Stimulated activated CD4-positive, alpha-beta T cell treated with anti-CD3 and anti-CD28 coated beads, Interleukin-12 subunit alpha, Interleukin-12 subunit beta, amount 100 ng/mL, for 4 hours (primary cell): ENCODE measurements at regions not wholly inside any gene's neighbourhood (a gene's known extent, or its start where the extent isn't known, plus 50 kb on each side); places are given as distances from the start of the nearest gene placed in this dataset.

ENCODE experiments used
- DNase-seq: peaks from one replicate; pipeline ENCODE4 v3.0.0-alpha.2; 2020

GRCh38 chr13:107734891-107735625, 480.3 kb downstream of the LIG4 start:
- no peak for DNase-seq

- no peak for DNase-seq
Measured at GRCh38 chr13:107733276-107733675, 482.1 kb downstream of the LIG4 start.

DNA sequence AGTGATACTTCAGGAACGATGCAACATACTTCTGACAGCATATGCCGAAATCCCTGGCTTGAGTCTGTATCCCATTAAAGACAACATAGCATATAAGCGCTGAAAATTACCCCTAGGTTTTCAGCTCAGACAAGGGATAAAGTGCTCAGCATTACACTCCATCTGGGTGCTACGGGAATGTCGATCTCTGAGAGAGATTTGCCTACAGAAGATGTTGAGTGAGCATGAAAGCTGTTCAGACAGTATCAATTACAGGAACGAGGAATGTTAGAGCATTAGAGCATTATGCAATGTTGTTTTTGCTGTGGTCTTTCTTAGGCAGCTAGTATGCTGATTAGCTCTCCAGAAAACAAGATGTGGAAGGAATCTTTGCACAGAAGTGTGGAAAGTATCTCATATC, 484.5 kb downstream of the LIG4 start:
- no peak for DNase-seq

GRCh38 chr13:107721125-107721869, 494.0 kb downstream of the LIG4 start:
- DNase-seq: no peak

- DNase-seq: no peak
Measured at GRCh38 chr13:107716741-107717140, 498.6 kb downstream of the LIG4 start.

DNA sequence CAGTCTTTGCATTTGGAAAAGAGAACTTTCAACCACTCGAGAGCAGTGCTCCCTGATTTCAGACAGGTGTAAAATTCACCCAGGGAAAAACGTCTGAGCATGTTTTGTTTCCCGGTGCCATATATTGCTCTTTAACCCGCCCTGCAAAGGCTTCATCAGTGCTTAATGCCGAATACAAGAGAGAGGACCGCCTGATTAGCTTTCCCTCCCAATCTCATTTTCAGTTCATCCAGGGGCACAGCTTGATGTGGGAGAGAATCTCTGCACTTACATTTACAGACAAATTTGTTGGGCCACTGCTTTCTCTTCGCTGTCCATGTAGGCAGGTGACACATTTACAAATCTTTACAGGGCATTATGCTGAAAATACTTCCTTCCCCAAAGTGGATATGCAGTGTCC, 499.1 kb downstream of the LIG4 start:
- DNase-seq: no peak

DNA sequence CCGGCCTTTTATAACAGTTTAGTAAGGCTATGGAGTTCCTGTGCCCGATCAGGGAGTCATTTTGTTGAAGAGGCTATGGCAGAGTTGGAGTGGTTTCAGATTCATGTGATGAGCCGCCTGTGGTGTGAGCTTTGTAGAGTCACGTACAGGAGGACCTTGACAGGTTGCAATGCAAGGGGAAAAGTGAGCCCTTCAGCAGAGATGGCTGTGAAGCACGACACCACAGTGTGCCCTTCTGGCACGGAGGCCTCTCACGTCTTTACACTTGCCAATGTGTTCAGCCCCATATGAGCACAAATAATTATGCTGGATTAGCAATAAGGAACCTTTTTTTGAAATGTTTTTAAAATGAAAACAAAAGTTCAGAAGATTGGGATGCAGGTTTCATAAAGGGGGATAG, 499.8 kb downstream of the LIG4 start:
- no peak for DNase-seq

GRCh38 chr13:107713314-107713713, 502.0 kb downstream of the LIG4 start:
- DNase-seq: no peak

DNA sequence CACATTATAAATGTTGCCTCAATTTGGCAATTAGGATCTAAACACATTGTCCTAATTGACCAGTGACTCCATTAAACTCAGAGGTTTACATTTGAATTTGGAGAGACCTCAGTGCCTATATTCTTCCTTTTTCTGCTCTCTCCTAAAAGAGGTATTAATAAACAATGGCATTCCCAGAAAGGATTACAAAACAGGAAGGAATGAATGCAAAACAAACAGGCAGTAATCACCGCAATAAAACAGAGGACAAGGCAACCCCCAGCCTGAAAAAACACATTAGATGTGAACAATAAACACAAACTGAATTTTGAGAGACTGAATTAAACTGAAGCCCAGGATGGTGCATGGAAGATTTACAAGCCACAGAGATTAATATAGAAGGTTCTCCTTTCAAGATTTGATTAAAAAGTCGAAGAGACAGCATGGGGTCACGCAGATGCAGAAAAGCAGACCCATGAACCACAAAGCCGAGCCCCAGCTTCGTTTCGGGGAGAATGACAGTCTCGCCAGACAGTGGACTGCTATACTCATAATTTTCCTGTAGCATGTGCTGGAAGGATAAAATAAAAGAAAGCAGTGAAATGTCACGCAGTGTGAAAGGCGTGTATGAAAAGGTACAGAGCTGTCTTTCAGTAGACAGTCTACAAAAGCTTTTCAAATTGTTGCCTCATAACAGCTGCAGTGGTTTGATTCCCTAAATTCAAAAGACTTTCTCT, 503.0 kb downstream of the LIG4 start:
- no peak for DNase-seq

GRCh38 chr13:107690181-107690580, 525.2 kb downstream of the LIG4 start:
- no peak for DNase-seq

DNA sequence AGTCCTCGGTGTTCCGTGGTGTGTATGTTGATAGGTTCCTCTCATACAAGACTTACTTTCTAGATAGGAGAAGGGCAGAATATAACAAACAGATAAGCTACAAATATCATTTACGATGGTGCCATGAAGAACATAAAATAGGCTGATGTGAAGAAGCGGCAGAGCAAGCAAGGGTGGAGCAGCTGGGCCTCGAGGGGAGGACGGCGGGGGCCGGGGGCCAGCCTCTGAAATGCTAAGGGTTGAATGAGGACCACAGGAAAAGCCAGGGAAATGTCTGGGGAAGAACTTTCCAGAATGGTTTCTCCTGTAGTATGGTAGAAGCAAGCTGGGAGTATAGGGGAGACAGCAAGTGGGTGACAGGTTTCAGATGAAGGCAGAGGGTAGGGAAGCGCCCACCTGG, 529.5 kb downstream of the LIG4 start:
- no peak for DNase-seq

GRCh38 chr13:107681600-107681999, 533.7 kb downstream of the LIG4 start:
- DNase-seq: no peak

GRCh38 chr13:107680115-107680514, 535.2 kb downstream of the LIG4 start:
- no peak for DNase-seq

DNA sequence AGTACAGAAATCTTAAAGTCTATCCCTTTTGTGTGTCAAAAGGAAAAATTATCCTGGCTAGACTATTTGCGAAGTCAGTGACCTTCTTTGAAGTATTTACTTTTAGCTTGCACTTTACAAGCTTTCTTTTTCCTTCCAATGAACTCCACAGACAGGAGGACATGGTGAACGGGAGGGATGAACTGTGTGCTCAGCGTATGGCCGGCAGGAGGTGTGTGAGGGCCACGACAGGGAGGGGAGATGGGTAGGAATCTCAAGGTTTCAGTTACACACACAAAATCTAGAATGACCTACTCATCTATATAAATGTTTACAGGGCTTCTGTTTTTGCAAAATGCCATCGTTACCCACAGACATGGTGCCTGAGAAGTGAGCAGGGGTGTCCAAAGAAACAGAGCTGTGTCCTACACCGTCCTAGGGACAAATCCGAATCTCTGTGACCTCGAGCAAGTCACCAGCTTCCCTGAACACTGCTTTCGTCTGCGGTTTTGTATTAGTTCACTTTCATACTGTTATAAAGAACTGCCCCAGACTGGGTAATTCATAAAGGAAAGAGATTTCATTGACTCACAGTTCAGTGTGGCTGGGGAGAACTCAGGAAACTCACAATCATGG, 537.2 kb downstream of the LIG4 start:
- no peak for DNase-seq

DNA sequence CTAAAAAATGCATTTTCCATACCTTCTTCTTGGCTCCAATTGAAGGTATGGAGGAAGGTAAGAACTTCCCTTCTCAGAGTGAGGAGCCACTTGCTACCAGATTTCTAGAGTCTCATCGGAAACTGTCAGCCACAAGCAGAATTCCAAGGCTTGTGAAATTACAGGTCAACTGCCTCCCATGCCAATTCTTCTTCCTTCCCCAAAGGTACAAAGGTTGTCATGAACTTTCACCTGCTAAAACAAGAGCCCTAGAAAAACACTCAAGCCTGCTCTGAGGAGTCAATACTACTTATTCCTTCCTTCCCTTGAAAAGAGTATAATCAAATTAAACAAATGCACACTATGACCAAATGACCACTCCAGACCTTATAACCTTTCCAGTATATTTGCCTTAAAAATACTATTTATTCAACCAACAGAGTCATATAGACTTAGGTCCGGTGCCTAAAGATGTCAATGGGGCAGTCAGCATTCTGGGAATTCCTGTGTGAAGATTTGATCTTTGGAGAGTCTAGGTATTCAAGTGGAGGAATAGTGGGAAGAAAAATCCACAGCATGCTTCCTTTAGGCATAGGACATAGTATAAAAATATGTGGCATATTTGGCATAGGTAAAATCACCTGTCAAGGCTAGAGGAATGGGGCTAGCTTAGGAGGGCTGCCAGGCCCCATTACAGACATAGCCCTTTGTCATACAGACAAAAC, 539.3 kb downstream of the LIG4 start:
- no peak for DNase-seq

- DNase-seq: no peak
Measured at GRCh38 chr13:107669391-107669993, 545.8 kb downstream of the LIG4 start.

- no peak for DNase-seq
Measured at GRCh38 chr13:107665926-107666458, 549.3 kb downstream of the LIG4 start.

DNA sequence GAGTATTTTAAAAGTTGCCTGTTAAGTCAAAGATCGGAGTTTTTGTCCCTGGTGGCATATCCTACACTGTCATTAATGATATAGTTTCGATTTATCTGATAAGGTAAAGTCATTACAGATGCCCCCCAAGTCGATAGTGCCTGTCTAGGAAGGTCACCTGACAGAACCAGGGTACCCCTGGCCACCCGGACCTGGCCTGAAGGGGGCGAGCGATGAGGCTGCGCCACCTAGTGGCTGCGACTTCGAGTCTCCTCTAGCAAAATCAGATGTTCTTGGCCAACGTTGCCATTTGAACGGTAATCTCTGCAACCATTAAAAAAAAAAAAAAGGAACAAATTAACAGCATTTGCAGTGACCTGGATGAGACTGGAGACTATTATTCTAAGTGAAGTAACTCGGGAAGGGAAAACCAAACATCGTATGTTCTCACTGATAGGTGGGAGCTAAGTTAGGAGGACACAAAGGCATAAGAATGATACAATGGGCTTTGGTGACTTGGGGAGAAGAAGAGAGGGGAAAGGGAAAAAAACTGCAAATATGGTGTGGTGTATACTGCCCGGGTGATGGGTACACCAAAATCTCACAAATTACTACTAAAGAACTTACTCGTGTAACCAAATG, 565.1 kb downstream of the LIG4 start:
- DNase-seq: peak; percentile 3

DNA sequence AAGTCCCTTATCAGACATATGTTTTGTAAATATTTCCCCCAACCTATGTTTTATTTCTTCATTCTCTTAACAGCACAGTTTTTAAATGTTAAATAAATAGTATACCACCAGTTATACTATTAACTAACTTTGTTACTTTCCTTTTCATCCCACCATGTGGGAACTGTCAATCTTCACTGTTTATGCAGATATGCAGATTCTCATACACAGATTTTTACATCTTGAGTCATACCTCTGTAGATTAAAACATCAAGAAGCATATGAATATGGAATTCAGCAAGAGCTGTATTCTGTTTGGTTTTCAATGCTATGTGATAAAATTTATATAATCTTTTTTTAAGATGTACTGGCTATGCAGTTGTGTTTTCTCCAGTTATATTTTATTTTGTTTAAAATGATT, 566.3 kb downstream of the LIG4 start:
- no peak for DNase-seq

- DNase-seq: no peak
Measured at GRCh38 chr13:107644136-107644535, 571.2 kb downstream of the LIG4 start.

- no peak for DNase-seq
Measured at GRCh38 chr13:107643615-107644014, 571.7 kb downstream of the LIG4 start.

GRCh38 chr13:107642831-107643230, 572.5 kb downstream of the LIG4 start:
- no peak for DNase-seq
